ENCODE measurements at regions not wholly inside any gene's neighbourhood (a gene's known extent, or its start where the extent isn't known, plus 50 kb on each side); places are given as distances from the start of the nearest gene placed in this dataset.
"Not testable (repeated sequence)": the region's sequence is repeated elsewhere in the genome, so short reads cannot be mapped to it uniquely, and the experiment has no call there.

- ATAC-seq (replicated peaks; ENCODE audit: extremely low read depth, poor library complexity, severe bottlenecking) (no peak), DNase-seq (ENCODE audit: low spot score in 2 of 2) (no peak)
- no peak overlapping the region for H3K27ac Mint-ChIP-seq (ENCODE audit: low read depth)
- H3K36me3 Mint-ChIP-seq (ENCODE audit: insufficient read depth), result peaks cover 2% of the 10 kb centered on the region
- no peaks in the 10 kb centered on the region for H3K9me3 Mint-ChIP-seq
- peaks cover 44% of the 10 kb centered on the region for H3K27me3 Mint-ChIP-seq
- no peaks in the 10 kb centered on the region for H3K4me1 Mint-ChIP-seq
- no peak overlapping the region for H3K4me3 Mint-ChIP-seq
Measured at GRCh38 chr6:4480788-4481735, 295.1 kb upstream of the CDYL start.

DNA sequence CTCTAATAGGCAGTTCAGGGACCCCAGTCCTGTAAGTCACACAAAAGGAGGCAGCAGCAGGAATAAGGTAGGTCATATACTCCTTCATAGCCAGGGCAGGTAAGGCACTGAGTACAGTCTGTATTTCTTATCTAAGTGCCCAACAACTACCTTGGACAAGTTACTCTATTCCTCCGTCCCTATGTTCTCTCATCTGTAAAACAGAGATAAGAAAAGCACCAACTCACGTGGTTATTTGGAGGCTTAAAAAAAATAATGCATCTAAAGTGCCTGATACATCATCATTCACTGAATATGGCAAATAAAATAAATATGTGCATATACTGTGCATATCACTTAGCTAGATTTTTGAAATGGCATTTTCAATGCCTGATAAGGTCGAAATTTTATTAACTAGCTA lies 298.1 kb upstream of the CDYL start:
- Mint-ChIP-seq H3K36me3 (ENCODE audit: insufficient read depth) (peaks cover 2% of the 10 kb centered on the region), H3K9me3 (no peaks in the 10 kb centered on the region), H3K4me1 (no peaks in the 10 kb centered on the region), H3K27me3 (peaks cover 30% of the 10 kb centered on the region), H3K4me3 (no peak overlapping the region), H3K27ac (ENCODE audit: low read depth) (no peak overlapping the region)
- DNase-seq (ENCODE audit: low spot score in 2 of 2) (no peak), ATAC-seq (replicated peaks; ENCODE audit: extremely low read depth, poor library complexity, severe bottlenecking) (no peak)

DNA sequence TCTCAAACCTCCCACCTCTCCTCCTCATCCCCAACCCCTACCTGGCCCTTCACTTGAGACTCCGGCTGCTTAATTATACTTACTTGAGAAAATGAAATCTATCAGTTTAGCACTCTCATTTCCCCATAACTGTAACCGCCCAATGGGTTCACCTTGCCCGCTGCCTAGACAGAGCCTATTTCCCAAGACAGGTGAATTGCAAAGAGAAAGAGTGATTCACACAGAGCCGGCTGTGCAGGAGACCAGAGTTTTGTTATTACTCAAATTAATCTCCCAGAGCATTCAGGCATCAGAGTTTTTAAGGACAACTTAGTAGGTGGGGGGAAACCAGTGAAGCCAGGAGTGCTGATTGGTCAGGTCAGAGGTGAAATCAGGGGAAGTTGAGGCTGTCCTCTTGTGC lies 301.4 kb upstream of the CDYL start:
- Mint-ChIP-seq H3K4me1 (no peaks in the 10 kb centered on the region), H3K27me3 (peaks cover 5% of the 10 kb centered on the region), H3K27ac (ENCODE audit: low read depth) (no peak overlapping the region), H3K9me3 (peaks cover 13% of the 10 kb centered on the region), H3K4me3 (no peak overlapping the region), H3K36me3 (ENCODE audit: insufficient read depth) (no peaks in the 10 kb centered on the region)
- ATAC-seq (replicated peaks; ENCODE audit: extremely low read depth, poor library complexity, severe bottlenecking) (no peak), DNase-seq (ENCODE audit: low spot score in 2 of 2) (no peak)

DNA sequence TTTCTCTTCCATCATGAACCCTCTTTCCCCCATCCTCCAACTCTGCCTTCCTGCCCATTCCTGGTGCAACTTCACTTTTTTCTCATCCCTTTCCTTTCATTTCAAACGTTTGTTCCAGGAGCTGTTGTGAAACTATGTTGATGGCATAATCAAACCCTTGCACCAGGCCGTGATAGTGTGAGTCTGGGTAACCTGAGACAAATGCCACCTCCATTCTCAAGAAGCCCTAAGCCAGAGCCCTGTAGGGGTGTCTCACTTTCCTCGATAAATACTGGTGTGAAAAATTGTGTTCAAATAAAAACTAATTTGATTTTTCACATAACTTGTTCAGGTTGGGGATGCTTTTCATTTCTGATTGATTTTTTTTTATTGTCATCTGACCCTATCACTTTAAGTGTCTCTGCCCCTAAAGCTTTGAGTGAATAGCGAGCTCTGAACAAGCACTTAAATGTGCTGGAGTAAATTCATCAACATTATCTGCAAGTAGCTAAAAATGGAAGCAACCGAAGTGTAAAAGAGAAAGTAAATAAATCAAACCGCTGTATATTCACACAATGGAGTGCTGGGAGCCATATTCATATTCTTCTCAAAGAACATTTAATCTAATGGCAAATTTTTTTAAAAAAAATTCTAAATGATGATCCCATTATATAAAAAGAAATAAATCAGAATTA lies 303.1 kb upstream of the CDYL start:
- DNase-seq (ENCODE audit: low spot score in 2 of 2) (no peak), ATAC-seq (replicated peaks; ENCODE audit: extremely low read depth, poor library complexity, severe bottlenecking) (no peak)
- Mint-ChIP-seq H3K9me3 (peaks cover 13% of the 10 kb centered on the region), H3K27me3 (peaks cover 7% of the 10 kb centered on the region), H3K4me3 (no peak overlapping the region), H3K4me1 (no peaks in the 10 kb centered on the region), H3K36me3 (ENCODE audit: insufficient read depth) (no peaks in the 10 kb centered on the region), H3K27ac (ENCODE audit: low read depth) (no peak overlapping the region)

DNA sequence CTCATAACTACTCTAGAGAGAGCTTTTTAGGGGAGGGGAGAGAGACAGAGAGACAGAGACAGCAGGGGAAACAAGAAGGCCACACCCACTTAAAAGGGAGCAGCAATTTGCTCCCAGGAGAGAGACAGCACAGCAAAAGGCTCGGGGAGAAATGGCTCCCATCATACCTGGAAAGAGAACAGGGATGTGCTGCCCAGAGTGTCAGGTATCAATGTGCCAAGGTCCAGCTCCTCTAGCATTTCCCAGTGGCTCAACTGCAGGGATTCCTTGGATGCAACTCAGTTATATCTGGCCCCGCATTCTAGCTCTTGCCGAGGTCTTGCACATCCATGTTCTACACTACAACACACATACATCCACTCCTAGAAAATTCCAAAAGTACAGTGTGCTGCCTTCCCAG lies 304.0 kb upstream of the CDYL start:
- ATAC-seq (replicated peaks; ENCODE audit: extremely low read depth, poor library complexity, severe bottlenecking) (no peak), DNase-seq (ENCODE audit: low spot score in 2 of 2) (no peak)
- Mint-ChIP-seq H3K4me3 (no peak overlapping the region), H3K9me3 (peaks cover 13% of the 10 kb centered on the region), H3K27ac (ENCODE audit: low read depth) (no peak overlapping the region), H3K36me3 (ENCODE audit: insufficient read depth) (no peaks in the 10 kb centered on the region), H3K27me3 (peaks cover 12% of the 10 kb centered on the region), H3K4me1 (no peaks in the 10 kb centered on the region)

DNA sequence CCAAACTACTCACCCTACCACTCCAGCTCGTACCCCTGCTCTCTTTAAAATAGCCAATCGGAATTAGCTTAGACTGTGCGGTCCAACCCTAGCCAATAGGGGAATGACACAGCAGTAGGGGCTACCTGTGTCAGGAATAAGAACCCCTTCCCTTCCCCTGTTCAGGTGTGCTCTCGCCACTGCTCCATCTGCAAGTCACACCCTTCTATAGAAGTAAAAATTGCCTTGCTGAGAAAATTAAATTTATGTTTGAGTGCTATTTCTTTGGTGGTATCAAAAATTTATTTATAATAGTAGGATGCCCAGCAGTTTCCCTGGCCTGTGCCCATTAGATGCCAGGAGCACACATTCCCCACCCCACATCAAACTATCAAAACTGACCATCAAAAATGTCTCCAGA lies 304.7 kb upstream of the CDYL start:
- H3K4me1 Mint-ChIP-seq, result not testable (repeated sequence)
- peaks cover 13% of the 10 kb centered on the region for H3K9me3 Mint-ChIP-seq

GRCh38 chr6:4470698-4471210 lies 305.4 kb upstream of the CDYL start:
- Mint-ChIP-seq H3K4me3 (no peak overlapping the region), H3K27me3 (peaks cover 26% of the 10 kb centered on the region), H3K4me1 (no peaks in the 10 kb centered on the region), H3K36me3 (ENCODE audit: insufficient read depth) (no peaks in the 10 kb centered on the region), H3K27ac (ENCODE audit: low read depth) (no peak overlapping the region), H3K9me3 (peaks cover 13% of the 10 kb centered on the region)
- DNase-seq (ENCODE audit: low spot score in 2 of 2), result no peak
- ATAC-seq (replicated peaks; ENCODE audit: extremely low read depth, poor library complexity, severe bottlenecking), result no peak

More for the DNA sequence above, 304.7 kb upstream of the CDYL start:
- H3K27ac Mint-ChIP-seq (ENCODE audit: low read depth); H3K36me3 Mint-ChIP-seq (ENCODE audit: insufficient read depth); H3K4me3 Mint-ChIP-seq; ATAC-seq (replicated peaks; ENCODE audit: extremely low read depth, poor library complexity, severe bottlenecking); DNase-seq (ENCODE audit: low spot score in 2 of 2): not testable (repeated sequence)
- peaks cover 20% of the 10 kb centered on the region for H3K27me3 Mint-ChIP-seq

- Mint-ChIP-seq H3K4me3 (no peak overlapping the region), H3K4me1 (no peaks in the 10 kb centered on the region), H3K27me3 (peaks cover 36% of the 10 kb centered on the region), H3K27ac (ENCODE audit: low read depth) (no peak overlapping the region), H3K36me3 (ENCODE audit: insufficient read depth) (no peaks in the 10 kb centered on the region), H3K9me3 (peaks cover 13% of the 10 kb centered on the region)
- no peak for ATAC-seq (replicated peaks; ENCODE audit: extremely low read depth, poor library complexity, severe bottlenecking)
- no peak for DNase-seq (ENCODE audit: low spot score in 2 of 2)
Measured at GRCh38 chr6:4466769-4467480, 309.3 kb upstream of the CDYL start.

GRCh38 chr6:4466261-4466660 lies 309.9 kb upstream of the CDYL start:
- Mint-ChIP-seq H3K27me3 (peaks cover 36% of the 10 kb centered on the region), H3K27ac (ENCODE audit: low read depth) (no peak overlapping the region), H3K36me3 (ENCODE audit: insufficient read depth) (no peaks in the 10 kb centered on the region), H3K4me3 (no peak overlapping the region), H3K9me3 (peaks cover 9% of the 10 kb centered on the region), H3K4me1 (no peaks in the 10 kb centered on the region)
- ATAC-seq (replicated peaks; ENCODE audit: extremely low read depth, poor library complexity, severe bottlenecking), result no peak
- no peak for DNase-seq (ENCODE audit: low spot score in 2 of 2)

DNA sequence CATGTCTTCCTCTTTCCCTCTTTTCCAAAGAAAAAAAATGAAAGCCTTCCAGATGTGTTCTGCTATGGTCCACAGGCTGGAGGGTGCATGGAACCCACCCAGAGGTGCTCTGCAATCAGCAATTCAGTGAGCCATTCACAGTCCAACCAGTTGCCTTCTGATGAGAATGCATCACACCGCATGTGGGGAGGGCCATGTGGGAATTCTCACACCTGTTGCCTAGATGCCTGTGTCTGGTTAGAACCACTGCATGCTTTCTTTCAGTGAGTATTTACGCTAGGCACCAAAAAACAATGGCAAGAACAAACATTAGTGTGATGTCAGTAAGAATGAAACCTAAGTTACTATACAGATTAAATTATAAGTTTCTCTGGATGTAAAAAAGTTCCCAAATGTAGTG lies 311.6 kb upstream of the CDYL start:
- Mint-ChIP-seq H3K9me3 (no peaks in the 10 kb centered on the region), H3K4me1 (no peaks in the 10 kb centered on the region), H3K36me3 (ENCODE audit: insufficient read depth) (no peaks in the 10 kb centered on the region), H3K27ac (ENCODE audit: low read depth) (no peak overlapping the region), H3K4me3 (no peak overlapping the region), H3K27me3 (peaks cover 43% of the 10 kb centered on the region)
- DNase-seq (ENCODE audit: low spot score in 2 of 2) (no peak), ATAC-seq (replicated peaks; ENCODE audit: extremely low read depth, poor library complexity, severe bottlenecking) (no peak)

DNA sequence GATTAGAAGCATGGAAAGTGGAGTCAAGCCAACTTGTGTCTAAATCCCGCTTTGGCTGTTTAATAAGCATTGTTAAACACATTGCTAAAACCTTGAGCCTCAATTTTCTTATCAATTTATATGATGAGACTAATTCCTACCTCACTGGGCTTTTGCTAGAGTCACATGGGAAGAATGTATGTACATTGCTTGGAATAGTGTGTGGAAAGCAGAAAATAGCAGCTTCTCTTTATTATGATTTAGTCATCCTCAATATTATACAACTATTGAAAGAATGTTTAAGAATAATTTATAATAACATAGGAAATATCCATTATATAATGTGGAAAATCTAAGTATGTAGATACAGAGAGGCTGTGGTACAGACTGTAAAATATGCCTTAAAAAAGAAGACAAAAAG lies 313.0 kb upstream of the CDYL start:
- H3K27me3 Mint-ChIP-seq, result peaks cover 47% of the 10 kb centered on the region
- no peaks in the 10 kb centered on the region for H3K4me1 Mint-ChIP-seq
- H3K36me3 Mint-ChIP-seq (ENCODE audit: insufficient read depth), result no peaks in the 10 kb centered on the region
- H3K27ac Mint-ChIP-seq (ENCODE audit: low read depth), result no peak overlapping the region
- no peak overlapping the region for H3K4me3 Mint-ChIP-seq
- H3K9me3 Mint-ChIP-seq, result no peaks in the 10 kb centered on the region
- DNase-seq (ENCODE audit: low spot score in 2 of 2) (no peak), ATAC-seq (replicated peaks; ENCODE audit: extremely low read depth, poor library complexity, severe bottlenecking) (no peak)

DNA sequence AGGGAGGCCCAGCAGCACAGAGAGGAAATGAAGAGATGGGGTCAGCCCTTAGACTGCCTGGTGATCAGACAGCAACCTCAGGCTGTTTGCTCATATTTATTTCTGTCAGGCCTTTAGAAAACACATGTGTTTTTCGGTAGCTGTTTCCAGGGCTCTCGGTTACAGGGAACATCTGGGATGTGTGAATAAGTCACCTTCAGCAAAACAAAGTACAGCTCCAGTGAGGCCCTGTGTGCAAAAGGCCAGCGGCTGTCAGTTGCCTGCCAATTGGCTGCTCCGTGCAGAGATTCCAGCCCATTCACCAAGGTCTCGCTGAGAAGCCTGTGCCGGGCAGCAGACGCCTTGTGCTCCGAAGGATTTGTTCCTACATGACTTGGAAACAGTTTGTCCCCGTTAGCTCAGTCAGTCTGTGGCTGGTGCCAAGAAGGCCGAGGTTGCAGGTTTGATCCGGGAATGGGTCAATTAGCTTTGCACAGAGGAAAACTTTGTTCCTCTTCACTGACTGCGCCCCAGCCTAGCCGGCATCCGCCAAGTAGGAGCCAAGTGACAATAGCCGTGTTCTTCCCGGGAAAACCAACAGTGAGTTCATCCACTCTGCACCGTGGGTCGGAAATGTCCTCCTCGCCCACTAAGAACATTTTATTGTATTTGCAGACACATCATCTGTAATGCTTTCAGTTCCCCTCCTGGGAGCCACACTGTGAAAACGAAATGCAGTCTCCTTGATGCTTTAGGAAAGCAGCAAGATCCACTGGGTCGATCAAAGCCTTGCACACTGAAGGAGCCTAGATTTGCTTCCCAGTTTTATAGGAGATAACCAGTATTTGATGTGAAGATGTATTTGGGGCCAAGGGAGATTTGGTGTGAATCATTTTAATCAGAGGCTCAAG lies 315.4 kb upstream of the CDYL start:
- Mint-ChIP-seq H3K4me1 (no peaks in the 10 kb centered on the region), H3K27ac (ENCODE audit: low read depth) (no peak overlapping the region), H3K4me3 (no peak overlapping the region), H3K27me3 (peaks cover 27% of the 10 kb centered on the region), H3K36me3 (ENCODE audit: insufficient read depth) (no peaks in the 10 kb centered on the region), H3K9me3 (no peaks in the 10 kb centered on the region)
- ATAC-seq (replicated peaks; ENCODE audit: extremely low read depth, poor library complexity, severe bottlenecking) (no peak), DNase-seq (ENCODE audit: low spot score in 2 of 2) (no peak)
